ENCODE measurements at regions not wholly inside any gene's neighbourhood (a gene's known extent, or its start where the extent isn't known, plus 50 kb on each side); places are given as distances from the start of the nearest gene placed in this dataset.
"Not testable (repeated sequence)": the region's sequence is repeated elsewhere in the genome, so short reads cannot be mapped to it uniquely, and the experiment has no call there.

DNA sequence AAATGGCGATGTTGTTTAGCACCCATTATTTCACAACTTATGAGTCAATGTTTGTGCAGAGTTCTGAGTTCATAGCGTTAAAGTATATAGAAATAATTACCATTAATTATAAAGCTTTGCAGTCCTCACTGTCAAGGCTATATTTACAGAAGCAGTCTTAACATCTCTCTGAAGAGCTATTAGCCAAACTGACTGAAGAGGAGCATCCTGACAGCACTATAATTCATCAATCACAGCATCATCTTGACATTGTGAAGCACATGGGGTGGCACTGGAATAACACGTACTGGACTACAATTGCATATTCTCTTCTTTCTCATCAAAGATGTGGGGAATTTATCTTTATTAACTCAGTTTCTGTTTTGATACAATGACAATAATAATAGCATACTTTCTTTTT is 260.6 kb upstream of the MME start:
- TF ChIP-seq, protein P1, sequence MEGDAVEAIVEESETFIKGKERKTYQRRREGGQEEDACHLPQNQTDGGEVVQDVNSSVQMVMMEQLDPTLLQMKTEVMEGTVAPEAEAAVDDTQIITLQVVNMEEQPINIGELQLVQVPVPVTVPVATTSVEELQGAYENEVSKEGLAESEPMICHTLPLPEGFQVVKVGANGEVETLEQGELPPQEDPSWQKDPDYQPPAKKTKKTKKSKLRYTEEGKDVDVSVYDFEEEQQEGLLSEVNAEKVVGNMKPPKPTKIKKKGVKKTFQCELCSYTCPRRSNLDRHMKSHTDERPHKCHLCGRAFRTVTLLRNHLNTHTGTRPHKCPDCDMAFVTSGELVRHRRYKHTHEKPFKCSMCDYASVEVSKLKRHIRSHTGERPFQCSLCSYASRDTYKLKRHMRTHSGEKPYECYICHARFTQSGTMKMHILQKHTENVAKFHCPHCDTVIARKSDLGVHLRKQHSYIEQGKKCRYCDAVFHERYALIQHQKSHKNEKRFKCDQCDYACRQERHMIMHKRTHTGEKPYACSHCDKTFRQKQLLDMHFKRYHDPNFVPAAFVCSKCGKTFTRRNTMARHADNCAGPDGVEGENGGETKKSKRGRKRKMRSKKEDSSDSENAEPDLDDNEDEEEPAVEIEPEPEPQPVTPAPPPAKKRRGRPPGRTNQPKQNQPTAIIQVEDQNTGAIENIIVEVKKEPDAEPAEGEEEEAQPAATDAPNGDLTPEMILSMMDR (IDR thresholded peaks at IDR 0.05; ENCODE audit: control insufficient read depth, insufficient read depth, low read depth, low read length, missing control alignments): no peak
- H3K4me3 ChIP-seq (ENCODE audit: control insufficient read depth, low read depth, low read length): no peak overlapping the region
- no peak for DNase-seq (ENCODE audit: low read depth)

DNA sequence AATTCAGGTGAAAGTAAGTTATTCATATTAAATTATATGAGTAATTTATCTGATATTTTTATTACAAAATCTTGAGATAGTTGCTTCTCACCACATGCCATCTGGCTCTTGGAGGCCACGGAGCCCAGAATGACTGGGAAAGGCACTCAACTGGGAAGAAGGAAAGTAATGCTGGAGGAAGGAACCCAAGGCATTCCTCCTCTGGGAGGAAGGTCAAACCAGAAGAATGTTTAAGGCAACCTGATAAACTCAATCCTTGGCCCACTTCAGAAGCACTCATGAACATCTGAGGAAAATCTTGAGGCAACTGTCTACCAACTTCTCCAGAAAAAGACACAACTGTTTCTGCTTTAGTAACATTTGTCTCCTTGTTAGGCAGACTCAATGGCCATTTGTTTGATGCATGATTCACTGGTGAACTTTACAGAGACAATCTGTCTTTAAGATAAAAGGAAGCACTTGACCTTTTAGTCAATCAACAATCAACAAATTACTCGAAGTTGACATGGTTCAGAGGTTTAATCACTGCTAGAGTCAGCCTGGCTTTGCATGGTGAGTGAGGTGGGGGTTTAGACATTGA is 261.4 kb upstream of the MME start:
- DNase-seq (ENCODE audit: low read depth): peak; percentile 33
- TF ChIP-seq, protein P1 (IDR thresholded peaks at IDR 0.05; ENCODE audit: control insufficient read depth, insufficient read depth, low read depth, low read length, missing control alignments): no peak
- no peak overlapping the region for H3K4me3 ChIP-seq (ENCODE audit: control insufficient read depth, low read depth, low read length)

DNA sequence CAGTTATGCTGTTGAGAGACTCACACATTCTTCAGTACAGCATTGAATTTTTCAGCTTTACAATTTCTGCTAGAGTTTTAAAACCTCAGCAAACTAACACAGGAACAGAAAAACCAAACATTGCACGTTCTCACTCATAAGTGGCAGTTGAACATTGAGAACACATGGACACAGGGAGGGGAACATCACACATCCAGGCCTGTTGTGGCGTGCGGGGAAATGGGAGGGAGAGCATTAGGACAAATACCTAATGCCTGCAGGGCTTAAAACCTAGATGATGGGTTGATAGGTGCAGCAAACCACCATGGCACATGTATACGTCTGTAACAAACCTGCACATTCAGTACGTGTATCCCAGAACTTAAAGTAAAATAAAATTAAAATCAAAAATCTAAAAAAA is 270.1 kb upstream of the MME start:
- not testable (repeated sequence) for DNase-seq (ENCODE audit: low read depth); H3K4me3 ChIP-seq (ENCODE audit: control insufficient read depth, low read depth, low read length)

DNA sequence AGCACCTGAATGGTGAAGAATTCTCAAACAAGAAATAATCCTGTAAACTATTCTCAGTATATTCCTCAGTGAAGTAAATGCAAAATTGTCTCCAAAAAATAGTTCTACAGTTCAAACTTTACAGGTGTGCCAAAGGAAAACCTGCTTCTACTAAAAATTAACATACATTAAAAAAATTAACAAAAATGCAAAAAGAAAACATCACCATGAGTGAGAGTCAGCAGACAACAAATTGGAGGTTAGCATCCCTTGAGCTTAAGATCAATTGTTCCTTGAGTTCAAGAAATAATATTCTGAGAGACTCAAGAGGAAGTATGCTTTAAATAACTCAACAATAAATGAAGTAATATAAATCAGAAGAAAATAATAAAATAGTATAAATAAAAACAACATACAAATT is 278.4 kb upstream of the MME start:
- no peak for DNase-seq (ENCODE audit: low read depth)
- TF ChIP-seq, protein P1 (IDR thresholded peaks at IDR 0.05; ENCODE audit: control insufficient read depth, insufficient read depth, low read depth, low read length, missing control alignments): no peak
- no peak overlapping the region for H3K4me3 ChIP-seq (ENCODE audit: control insufficient read depth, low read depth, low read length)

DNA sequence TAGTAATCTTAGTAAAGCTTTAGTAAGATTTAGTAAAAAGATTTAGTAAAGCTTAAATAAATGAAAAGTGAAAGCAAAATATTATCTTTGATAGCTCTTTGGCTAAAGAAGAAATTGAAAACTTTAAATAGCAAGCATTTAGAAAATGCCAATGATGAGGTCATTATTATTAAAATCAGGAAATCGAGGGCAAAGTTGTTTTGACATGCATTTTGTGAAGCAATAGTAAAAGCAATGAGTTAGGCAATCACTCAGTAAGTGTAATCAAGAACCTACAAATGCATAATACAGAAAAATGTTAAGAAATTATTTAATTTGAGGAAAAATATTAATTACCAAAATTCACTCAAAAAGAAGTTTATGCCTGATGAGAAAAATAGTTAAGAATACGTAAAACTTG is 280.3 kb upstream of the MME start:
- no peak for DNase-seq (ENCODE audit: low read depth)
- no peak overlapping the region for H3K4me3 ChIP-seq (ENCODE audit: control insufficient read depth, low read depth, low read length)
- TF ChIP-seq, protein P1 (IDR thresholded peaks at IDR 0.05; ENCODE audit: control insufficient read depth, insufficient read depth, low read depth, low read length, missing control alignments): no peak

DNA sequence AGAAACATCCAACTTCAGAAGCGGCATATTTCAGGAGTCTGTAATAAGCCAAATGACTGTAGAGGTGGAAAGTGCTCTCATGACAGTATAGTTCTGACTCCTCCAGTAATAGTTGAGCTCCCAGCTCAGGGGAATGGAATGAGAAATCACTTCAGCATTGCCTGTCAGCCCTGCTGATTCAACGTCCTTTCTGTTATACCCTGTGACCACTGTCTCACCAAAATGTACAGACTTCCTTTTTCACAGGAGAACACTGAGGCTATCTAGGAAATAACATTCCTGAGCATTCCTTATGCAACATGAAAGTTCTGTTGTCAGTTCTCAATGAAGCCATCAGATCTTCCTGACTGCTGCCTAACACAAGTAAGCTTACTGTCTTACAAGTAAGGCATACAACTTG is 284.5 kb upstream of the MME start:
- DNase-seq (ENCODE audit: low read depth): peak; percentile 70
- H3K4me3 ChIP-seq (ENCODE audit: control insufficient read depth, low read depth, low read length): no peak overlapping the region
- TF ChIP-seq, protein P1 (IDR thresholded peaks at IDR 0.05; ENCODE audit: control insufficient read depth, insufficient read depth, low read depth, low read length, missing control alignments): no peak

DNA sequence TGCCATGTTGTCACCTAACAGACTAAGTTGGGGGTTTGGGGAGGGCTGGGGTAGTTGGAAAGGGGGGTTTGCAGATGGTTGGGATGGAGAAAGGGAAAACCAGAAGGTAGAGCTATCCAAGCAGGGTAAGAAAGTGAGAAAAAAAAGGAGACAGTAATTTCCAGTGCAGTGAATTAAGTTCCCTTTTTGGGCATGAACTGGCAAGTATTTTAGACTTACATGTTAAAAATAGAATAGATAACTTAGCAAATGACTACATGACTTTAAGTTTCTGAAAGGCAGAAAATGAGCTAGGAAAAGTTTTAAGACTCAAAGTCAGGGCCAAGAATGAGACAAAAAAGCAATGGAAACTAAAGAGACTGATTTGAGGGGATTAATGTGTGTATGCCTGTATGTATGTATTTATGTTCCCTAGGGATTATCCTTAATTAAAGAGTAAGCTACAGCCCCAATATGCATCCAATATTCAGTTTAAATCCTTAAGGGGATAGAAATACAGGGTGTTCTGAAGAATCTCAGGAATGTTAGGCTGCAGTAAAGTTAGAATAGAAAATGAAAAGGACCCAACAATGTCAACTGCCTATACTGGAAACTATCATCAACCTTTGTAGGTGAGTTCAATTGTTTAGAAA is 285.2 kb upstream of the MME start:
- no peak overlapping the region for H3K4me3 ChIP-seq (ENCODE audit: control insufficient read depth, low read depth, low read length)
- no peak for DNase-seq (ENCODE audit: low read depth)
- TF ChIP-seq, protein P1 (IDR thresholded peaks at IDR 0.05; ENCODE audit: control insufficient read depth, insufficient read depth, low read depth, low read length, missing control alignments): no peak

All from AG09309 (cell line).